SK-N-MC (cell line): ENCODE measurements at regions not wholly inside any gene's neighbourhood (a gene's known extent, or its start where the extent isn't known, plus 50 kb on each side); places are given as distances from the start of the nearest gene placed in this dataset.

ENCODE experiments used
- EZH2 ChIP-seq: fragments of 200-600 bp; sonication (generic); IDR thresholded peaks from one replicate; pipeline ENCODE4 v1.6.1; 2017; ENCODE audit warnings: antibody characterized with exemption
- FOXP2 ChIP-seq: optimal IDR thresholded peaks from 2 replicates; pipeline ENCODE3; 2011; ENCODE audit warnings: mild to moderate bottlenecking, moderate library complexity; ENCODE audit not compliant: insufficient read depth; ENCODE audit errors: extremely low read length, control extremely low read depth
- POLR2AphosphoS5 ChIP-seq: IDR thresholded peaks from 2 replicates; pipeline ENCODE4 v1.6.1; 2012; ENCODE audit warnings: mild to moderate bottlenecking, low read depth, low read length, borderline replicate concordance

- TF ChIP-seq EZH2 (no peak), POLR2AphosphoS5 (no peak), FOXP2 (no peak)
Observed at GRCh38 chr11:82639251-82639650, 94.4 kb downstream of the FAM181B start.
